ENCODE measurements at regions not wholly inside any gene's neighbourhood (a gene's known extent, or its start where the extent isn't known, plus 50 kb on each side); places are given as distances from the start of the nearest gene placed in this dataset.
"Not testable (repeated sequence)": the region's sequence is repeated elsewhere in the genome, so short reads cannot be mapped to it uniquely, and the experiment has no call there.

- H3K4me1 ChIP-seq; H3K9me3 ChIP-seq; DNase-seq (ENCODE audit: low spot score in 2 of 2); H3K4me3 ChIP-seq; H3K36me3 ChIP-seq; H3K27me3 ChIP-seq; H3K27ac ChIP-seq: not testable (repeated sequence)
- intact Hi-C loops (cut with DNase I; ENCODE audit: low total_unique reads), result loop anchor here (10.0 kb wide), 1 partner anchor 185 kb away; no protein-coding TSS in a partner anchor
These were observed 62.3 kb upstream of the DPP6 start for GRCh38 chr7:153989742-153990425.

GRCh38 chr7:153991471-153991870 lies 60.7 kb upstream of the DPP6 start:
- not testable (repeated sequence) for DNase-seq (ENCODE audit: low spot score in 2 of 2); H3K36me3 ChIP-seq; H3K27ac ChIP-seq; H3K4me3 ChIP-seq; H3K4me1 ChIP-seq; H3K9me3 ChIP-seq; H3K27me3 ChIP-seq
- intact Hi-C loops (cut with DNase I; ENCODE audit: low total_unique reads), result loop anchor here (10.0 kb wide), 1 partner anchor 183 kb away; no protein-coding TSS in a partner anchor

- intact Hi-C loops (cut with DNase I; ENCODE audit: low total_unique reads), result loop anchor here (10.0 kb wide), 1 partner anchor 181 kb away; no protein-coding TSS in a partner anchor
- H3K27ac ChIP-seq; H3K27me3 ChIP-seq; H3K9me3 ChIP-seq; H3K4me3 ChIP-seq; DNase-seq (ENCODE audit: low spot score in 2 of 2); H3K36me3 ChIP-seq; H3K4me1 ChIP-seq: not testable (repeated sequence)
These were observed 58.8 kb upstream of the DPP6 start for GRCh38 chr7:153993402-153993801.

GRCh38 chr7:153998896-153999295 lies 53.3 kb upstream of the DPP6 start:
- H3K36me3 ChIP-seq; H3K9me3 ChIP-seq; H3K4me3 ChIP-seq; H3K27ac ChIP-seq; H3K4me1 ChIP-seq; H3K27me3 ChIP-seq; DNase-seq (ENCODE audit: low spot score in 2 of 2): not testable (repeated sequence)
- intact Hi-C loops (cut with DNase I; ENCODE audit: low total_unique reads), result loop anchor here (10.0 kb wide), 1 partner anchor 176 kb away; no protein-coding TSS in a partner anchor
